HG03460 (cell line): ENCODE measurements at regions not wholly inside any gene's neighbourhood (a gene's known extent, or its start where the extent isn't known, plus 50 kb on each side); places are given as distances from the start of the nearest gene placed in this dataset.

Experiments
- ATAC-seq: cut with Tn5 transposase; IDR thresholded peaks from one replicate; pipeline ENCODE4 v1.9.1; 2021; ENCODE audit not compliant: unreplicated experiment

GRCh38 chr14:42475289-42475688 is 868.6 kb downstream of the LRFN5 start:
- no peak for ATAC-seq

GRCh38 chr14:42470427-42470719 is 863.7 kb downstream of the LRFN5 start:
- ATAC-seq, result no peak

- ATAC-seq, result no peak
Observed at GRCh38 chr14:42469637-42470426, 863.2 kb downstream of the LRFN5 start.

- no peak for ATAC-seq
Observed at GRCh38 chr14:42460673-42461072, 854.0 kb downstream of the LRFN5 start.

- ATAC-seq, result no peak
Observed at GRCh38 chr14:42459171-42459685, 852.6 kb downstream of the LRFN5 start.

- no peak for ATAC-seq
Observed at GRCh38 chr14:42441615-42442014, 834.9 kb downstream of the LRFN5 start.

- ATAC-seq, result no peak
Observed at GRCh38 chr14:42437809-42438208, 831.1 kb downstream of the LRFN5 start.

GRCh38 chr14:42429401-42429800 is 822.7 kb downstream of the LRFN5 start:
- ATAC-seq, result no peak

GRCh38 chr14:42428996-42429395 is 822.3 kb downstream of the LRFN5 start:
- peak; percentile 99 for ATAC-seq

- ATAC-seq, result no peak
Observed at GRCh38 chr14:42424501-42424900, 817.8 kb downstream of the LRFN5 start.

GRCh38 chr14:42421377-42422078 is 814.9 kb downstream of the LRFN5 start:
- no peak for ATAC-seq

GRCh38 chr14:42420071-42420470 is 813.4 kb downstream of the LRFN5 start:
- no peak for ATAC-seq

- no peak for ATAC-seq
Observed at GRCh38 chr14:42407153-42407552, 800.5 kb downstream of the LRFN5 start.

GRCh38 chr14:42391146-42391834 is 784.6 kb downstream of the LRFN5 start:
- peak; percentile 70 for ATAC-seq

GRCh38 chr14:42378880-42379279 is 772.2 kb downstream of the LRFN5 start:
- no peak for ATAC-seq

GRCh38 chr14:42378274-42378673 is 771.6 kb downstream of the LRFN5 start:
- no peak for ATAC-seq

- no peak for ATAC-seq
Observed at GRCh38 chr14:42374332-42374731, 767.7 kb downstream of the LRFN5 start.

- ATAC-seq, result no peak
Observed at GRCh38 chr14:42370056-42370455, 763.4 kb downstream of the LRFN5 start.

GRCh38 chr14:42368234-42368633 is 761.6 kb downstream of the LRFN5 start:
- no peak for ATAC-seq

GRCh38 chr14:42353315-42353714 is 746.6 kb downstream of the LRFN5 start:
- ATAC-seq, result peak; percentile 88

- no peak for ATAC-seq
Observed at GRCh38 chr14:42335918-42336317, 729.2 kb downstream of the LRFN5 start.

GRCh38 chr14:42334931-42335330 is 728.3 kb downstream of the LRFN5 start:
- ATAC-seq, result no peak
